Duodenal mucosa (tissue), 2 donors: ENCODE measurements at regions not wholly inside any gene's neighbourhood (a gene's known extent, or its start where the extent isn't known, plus 50 kb on each side); places are given as distances from the start of the nearest gene placed in this dataset.
"Not testable (repeated sequence)": the region's sequence is repeated elsewhere in the genome, so short reads cannot be mapped to it uniquely, and the experiment has no call there.

ENCODE experiments used
- H3K27ac ChIP-seq: one replicate; pipeline ENCODE4 v1.7.0; 2013; ENCODE audit warnings: low read depth, low read length
- H3K27me3 ChIP-seq, 2 donors: one replicate each; pipeline ENCODE4 v1.7.0; 2013; ENCODE audit warnings: low read length in 2 of 2, control low read depth in 1 of 2; ENCODE audit not compliant: insufficient read depth in 2 of 2, control insufficient read depth in 1 of 2
- H3K36me3 ChIP-seq, 2 donors: one replicate each; pipeline ENCODE4 v1.7.0; 2013; ENCODE audit warnings: low read length in 2 of 2, control low read depth in 1 of 2; ENCODE audit not compliant: insufficient read depth in 2 of 2, control insufficient read depth in 1 of 2
- H3K4me1 ChIP-seq, 2 donors: one replicate each; pipeline ENCODE4 v1.7.0; 2013; ENCODE audit warnings: low read length in 2 of 2, control low read depth in 1 of 2; ENCODE audit not compliant: insufficient read depth in 2 of 2, control insufficient read depth in 1 of 2
- H3K4me3 ChIP-seq, 2 donors: one replicate each; pipeline ENCODE4 v1.7.0; 2013; ENCODE audit warnings: low read length in 2 of 2, low read depth in 1 of 2
- H3K9ac ChIP-seq, 2 donors: one replicate each; pipeline ENCODE4 v1.7.0; 2013; ENCODE audit warnings: low read length in 2 of 2, low read depth in 1 of 2
- H3K9me3 ChIP-seq, 2 donors: one replicate each; pipeline ENCODE4 v1.7.0; 2013; ENCODE audit warnings: low read length in 2 of 2, control low read depth in 1 of 2; ENCODE audit not compliant: control insufficient read depth in 1 of 2

DNA sequence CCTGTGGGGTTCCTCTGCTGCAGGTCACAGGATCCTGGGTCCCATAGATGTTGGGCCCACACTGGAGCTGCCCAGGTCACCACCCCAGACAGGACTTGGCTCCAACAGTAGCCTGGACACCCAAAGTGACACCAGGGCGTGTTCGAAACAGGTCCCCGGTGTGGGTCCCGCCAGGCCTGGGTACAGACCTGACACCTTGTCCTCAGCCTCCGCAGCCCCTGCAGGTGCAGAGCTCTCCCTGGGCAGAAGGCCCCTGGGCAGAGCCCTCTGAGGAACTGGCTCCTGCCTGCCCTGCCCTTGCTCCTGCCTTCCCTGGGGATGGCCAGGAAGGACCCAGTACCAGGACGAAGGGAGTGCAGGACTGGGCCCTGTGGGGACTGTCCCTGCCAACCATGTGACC is 50.3 kb upstream of the GOLGA6L6 start:
- H3K27me3 ChIP-seq, H3K4me1 ChIP-seq, H3K36me3 ChIP-seq, H3K9ac ChIP-seq, H3K4me3 ChIP-seq, H3K27ac ChIP-seq, H3K9me3 ChIP-seq: not testable (repeated sequence)
